Heart right ventricle (tissue), 16 donors: ENCODE measurements at regions not wholly inside any gene's neighbourhood (a gene's known extent, or its start where the extent isn't known, plus 50 kb on each side); places are given as distances from the start of the nearest gene placed in this dataset.

Experiments
- ATAC-seq, 8 donors: fragments of 200-7000 bp; cut with Tn5 transposase; one replicate each; pipeline ENCODE4 v1.9.1; 2020; ENCODE audit warnings: mild to moderate bottlenecking in 8 of 8, moderate library complexity in 8 of 8, moderate number of reproducible peaks in 1 of 8
- DNase-seq, 2 donors: peaks; one replicate each; pipeline ENCODE4 v3.0.0-alpha.2; 2020
- H3K27ac ChIP-seq, 10 donors: fragments of 200-600 bp; sonication (generic) in 2 of 10; one replicate each; pipeline versions ENCODE4 v1.5.0 to v1.8.0; 2020 to 2022; ENCODE audit warnings: mild to moderate bottlenecking in 3 of 10
- H3K27me3 ChIP-seq, 7 donors: fragments of 200-600 bp; one replicate each; pipeline ENCODE4 v1.8.0; 2021 to 2022; ENCODE audit warnings: mild to moderate bottlenecking in 2 of 7
- H3K36me3 ChIP-seq, 9 donors: fragments of 200-600 bp; sonication (generic) in 1 of 9; one replicate each; pipeline versions ENCODE4 v1.5.0 to v1.8.0; 2020 to 2022; ENCODE audit warnings: mild to moderate bottlenecking in 2 of 9
- H3K4me1 ChIP-seq, 9 donors: fragments of 200-600 bp; sonication (generic) in 1 of 9; one replicate each; pipeline versions ENCODE4 v1.5.0 to v1.8.0; 2020 to 2022; ENCODE audit warnings: mild to moderate bottlenecking in 4 of 9
- H3K4me3 ChIP-seq, 10 donors: fragments of 200-600 bp; sonication (generic) in 2 of 10; one replicate each; pipeline versions ENCODE4 v1.5.0 to v1.8.0; 2020 to 2022; ENCODE audit warnings: mild to moderate bottlenecking in 7 of 10, moderate library complexity in 2 of 10
- H3K9me3 ChIP-seq, 11 donors: fragments of 200-600 bp in 10 of 11; sonication (generic) in 2 of 11; one replicate each; pipeline versions ENCODE4 v1.5.0 to v1.8.0; 2013 to 2022; ENCODE audit warnings: mild to moderate bottlenecking in 2 of 11, control low read depth in 1 of 11, moderate library complexity in 1 of 11
- CTCF ChIP-seq, 9 donors: fragments of 200-600 bp; sonication (generic) in 2 of 9; IDR thresholded peaks; one replicate each; pipeline versions ENCODE4 v1.5.0 to v1.8.0; 2021 to 2022; ENCODE audit warnings: antibody characterized with exemption in 9 of 9, mild to moderate bottlenecking in 5 of 9, moderate library complexity in 1 of 9
- WGBS, 2 donors: extraction: QIAGEN DNeasy Blood & Tissue Kit; methylation state at CpG; one replicate each; pipeline ENCODE4 v1.1.7; 2013; ENCODE audit warnings: inconsistent platforms in 1 of 2; 5-methylcytosine and 5-hydroxymethylcytosine counted together
- intact Hi-C, 10 donors: fragments of 100-400 bp; cut with DNase I; formaldehyde crosslinking; loops; one replicate each; pipeline versions ENCODE4 v1.11.1 to v1.14.2; 2022
- donor health status: Arrhythmogenic right ventricular cardiomyopathy.
- donor health status: ischemic (EF 13 %, LVEDD 7.1; RV severe dilation, severe dysfunction).
- donor health status: healthy with polysubstance abuse.
- donor health status: DM: no; HTN: yes; CAD: no.
- donor health status: DM: no; HTN: no; CAD: no.
- donor health status: ischemic (EF 25% LVEDD 6.9; RV normal size, moderate dysfunction).
- donor health status: ischemic (EF 25% LVEDD 5.7; RV mildly dilated, moderate dysfunction).
- donor health status: healthy.
- donor health status: DM: yes; HTN: yes; CAD: no.
- donor health status: Ischemic cardiomyopathy.
- donor health status: ischemic (EF 35%, LVEDD 5.7; RV mildly dilated, moderate dysfunction).
- donor health status: nonischemic (EF 11% LVEDD 7.7; RV severe dilation, severe dysfunction).
- donor health status: DM: yes; HTN: yes; CAD: no.
- donor health status: PGD.
- donor health status: ischemic (EF 29% LVEDD 5.4; RV normal size, mild dysfunction).
- donor health status: nonischemic (EF 23%, LVEDD 6.1; RV moderate dilation, normal function).

DNA sequence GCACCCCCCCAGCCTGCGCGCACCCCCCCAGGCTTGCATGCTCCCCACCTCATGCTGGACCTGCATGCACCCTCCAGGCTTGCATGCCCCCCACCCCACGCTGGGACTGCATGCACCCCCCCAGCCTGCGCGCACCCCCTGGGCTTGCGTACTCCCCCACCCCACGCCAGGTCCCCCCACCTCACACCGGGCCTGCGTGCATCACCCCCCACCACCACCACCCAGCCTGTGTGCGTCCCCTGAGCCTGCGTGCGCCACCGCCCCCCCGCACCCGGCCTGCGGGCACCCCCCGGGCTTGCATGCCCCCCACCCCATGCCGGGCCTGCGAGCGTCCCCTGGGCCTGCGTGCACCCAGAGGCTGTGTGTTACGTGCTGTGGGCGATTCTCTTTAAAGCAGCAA lies 61.0 kb upstream of the SLCO4A1 start:
- intact Hi-C loops: no loop called here
- Histone ChIP-seq H3K4me1 (peaks cover 0 to 33% (median 0%) of the 10 kb centered on the region in 9 donors), H3K27ac (no peak overlapping the region), H3K36me3 (no peaks in the 10 kb centered on the region), H3K9me3 (no peaks in the 10 kb centered on the region), H3K4me3 (no peak overlapping the region), H3K27me3 (peaks cover 0 to 77% (median 68%) of the 10 kb centered on the region in 7 donors)
- ATAC-seq: peak in 1 of 8 donors; percentile 4
- 67 to 72% methylated on average over 22 to 23 of the region's 23 CpGs for WGBS, 2 donors
- DNase-seq: no peak
- TF ChIP-seq CTCF (IDR thresholded peaks at IDR 0.05): no peak

DNA sequence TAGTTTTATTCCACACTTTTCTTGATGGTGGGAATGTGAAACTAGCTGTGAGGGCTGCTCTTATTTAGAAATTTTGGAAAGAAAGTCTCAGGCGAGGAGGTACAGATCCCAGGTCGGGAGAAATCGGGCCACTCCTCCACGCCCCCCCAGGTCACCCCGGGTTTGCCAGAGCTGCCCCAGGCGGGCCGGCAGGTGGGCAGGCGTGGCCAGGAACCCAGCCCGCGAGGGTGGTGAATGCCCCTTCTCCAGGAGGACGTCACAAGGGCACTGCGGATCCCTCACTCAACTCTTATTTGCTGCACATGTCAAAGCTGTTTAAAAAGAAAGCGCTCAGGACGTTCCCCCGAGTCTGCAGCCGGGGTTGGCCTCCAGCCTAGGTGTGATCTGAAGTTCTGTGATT lies 60.5 kb upstream of the SLCO4A1 start:
- Histone ChIP-seq H3K4me3 (no peak overlapping the region), H3K27ac (no peak overlapping the region), H3K36me3 (no peaks in the 10 kb centered on the region), H3K27me3 (peaks cover 0 to 76% (median 66%) of the 10 kb centered on the region in 7 donors), H3K9me3 (no peaks in the 10 kb centered on the region), H3K4me1 (peaks cover 0 to 33% (median 0%) of the 10 kb centered on the region in 9 donors)
- no peak for ATAC-seq
- intact Hi-C loops: no loop called here
- WGBS, 2 donors: 18 to 21% methylated on average over 16 of the region's 16 CpGs
- DNase-seq: no peak
- TF ChIP-seq CTCF (IDR thresholded peaks at IDR 0.05): no peak

GRCh38 chr20:62583424-62583920 lies 58.8 kb upstream of the SLCO4A1 start:
- H3K4me3 ChIP-seq: no peak overlapping the region
- no peak overlapping the region for H3K27ac ChIP-seq
- peaks cover 0 to 76% (median 66%) of the 10 kb centered on the region in 7 donors for H3K27me3 ChIP-seq
- ATAC-seq (peak in 2 of 8 donors; percentile 39 to 53), DNase-seq (no peak)
- intact Hi-C loops: no loop called here
- TF ChIP-seq CTCF (IDR thresholded peaks at IDR 0.05): peak in 3 of 9 donors; percentile 26 to 40 (median 37)
- H3K36me3 ChIP-seq: no peaks in the 10 kb centered on the region
- no peaks in the 10 kb centered on the region for H3K9me3 ChIP-seq
- 43 to 47% methylated on average over 12 of the region's 12 CpGs for WGBS, 2 donors
- H3K4me1 ChIP-seq: peaks cover 0 to 23% (median 4%) of the 10 kb centered on the region in 9 donors

- Histone ChIP-seq H3K36me3 (no peaks in the 10 kb centered on the region), H3K27ac (no peak overlapping the region), H3K27me3 (peaks cover 0 to 72% (median 69%) of the 10 kb centered on the region in 7 donors), H3K4me3 (no peak overlapping the region), H3K4me1 (peaks cover 0 to 23% (median 4%) of the 10 kb centered on the region in 9 donors), H3K9me3 (no peaks in the 10 kb centered on the region)
- intact Hi-C loops: no loop called here
- ATAC-seq: no peak
- WGBS, 2 donors: 68 to 74% methylated on average over 16 of the region's 16 CpGs
- DNase-seq: no peak
- no peak for TF ChIP-seq CTCF (IDR thresholded peaks at IDR 0.05)
Measured at GRCh38 chr20:62584671-62585460, 57.4 kb upstream of the SLCO4A1 start.
